SK-N-SH (cell line): ENCODE measurements at regions not wholly inside any gene's neighbourhood (a gene's known extent, or its start where the extent isn't known, plus 50 kb on each side); places are given as distances from the start of the nearest gene placed in this dataset.

Experiments used
- EP300 ChIP-seq, 2 experiments: IDR thresholded peaks; 2 replicates each; pipeline versions ENCODE4 v1.4.0 to v1.6.1; 2012; ENCODE audit warnings: borderline replicate concordance in 1 of 2, low read depth in 1 of 2, low read length in 1 of 2
- FOSL2 ChIP-seq: IDR thresholded peaks from 2 replicates; pipeline ENCODE4 v1.4.0; 2012; ENCODE audit warnings: low read depth, mild to moderate bottlenecking, moderate library complexity, borderline replicate concordance
- GATA2 ChIP-seq: sonication (generic); formaldehyde crosslinking; IDR thresholded peaks from 2 replicates; pipeline ENCODE4 v1.5.0; 2020; ENCODE audit warnings: mild to moderate bottlenecking, missing genetic modification reagents
- JUND ChIP-seq: IDR thresholded peaks from 2 replicates; pipeline ENCODE4 v1.4.0; 2012
- MXI1 ChIP-seq: IDR thresholded peaks from 2 replicates; pipeline ENCODE4 v1.6.1; 2012; ENCODE audit warnings: mild to moderate bottlenecking, low read depth, low read length, improper control_type of control experiment
- POLR2AphosphoS5 ChIP-seq: IDR thresholded peaks from 2 replicates; pipeline ENCODE4 v1.6.1; 2012; ENCODE audit warnings: low read depth, low read length
- SMC3 ChIP-seq: IDR thresholded peaks from 2 replicates; pipeline ENCODE4 v1.6.1; 2012; ENCODE audit warnings: low read depth, low read length, improper control_type of control experiment
- TAF1 ChIP-seq: IDR thresholded peaks from 2 replicates; pipeline ENCODE4 v1.6.1; 2012; ENCODE audit warnings: low read depth, mild to moderate bottlenecking, low read length, moderate library complexity, borderline replicate concordance
- TF ChIP-seq, protein P1 (sequence below): fragments of 200-600 bp; sonication (generic); IDR thresholded peaks from 2 replicates; pipeline ENCODE4 v1.6.1; 2017; ENCODE audit warnings: antibody characterized with exemption, mild to moderate bottlenecking, moderate library complexity
- TF ChIP-seq, protein P2 (sequence below): IDR thresholded peaks from 2 replicates; pipeline ENCODE4; 2012
- TF ChIP-seq, protein P3 (sequence below): IDR thresholded peaks from 2 replicates; pipeline ENCODE4 v1.4.0; 2012; ENCODE audit warnings: low read depth, borderline replicate concordance
- TF ChIP-seq, protein P4 (sequence below): IDR thresholded peaks from 2 replicates; pipeline ENCODE4 v1.4.0; 2012; ENCODE audit warnings: low read depth, borderline replicate concordance
- TF ChIP-seq, protein P5 (sequence below): IDR thresholded peaks from 2 replicates; pipeline ENCODE4 v1.6.1; 2012; ENCODE audit warnings: mild to moderate bottlenecking, low read depth, low read length, moderate library complexity
- TF ChIP-seq, protein P6 (sequence below): IDR thresholded peaks from 2 replicates; pipeline ENCODE4 v1.4.0; 2012; ENCODE audit warnings: low read depth

DNA sequence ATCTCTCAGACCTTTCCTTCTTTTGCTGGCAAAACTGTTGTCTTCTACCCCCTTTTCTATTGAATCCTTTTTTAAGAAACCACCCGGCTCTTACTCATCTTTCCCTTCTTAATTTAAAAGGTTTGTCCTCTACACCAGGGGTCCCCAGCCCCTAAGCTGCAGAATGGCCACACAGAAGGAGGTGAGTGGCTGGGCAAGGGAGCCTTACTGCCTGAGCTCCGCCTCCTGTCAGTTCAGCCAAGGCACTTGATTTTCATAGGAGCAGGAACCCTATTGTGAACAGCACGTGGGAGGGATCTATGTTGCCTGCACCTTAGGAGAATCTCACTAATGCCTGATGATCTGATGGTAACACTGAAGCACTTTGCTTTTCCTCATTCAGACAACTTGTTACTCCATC, 726.3 kb upstream of the INTU start:
- TF ChIP-seq, protein P1, sequence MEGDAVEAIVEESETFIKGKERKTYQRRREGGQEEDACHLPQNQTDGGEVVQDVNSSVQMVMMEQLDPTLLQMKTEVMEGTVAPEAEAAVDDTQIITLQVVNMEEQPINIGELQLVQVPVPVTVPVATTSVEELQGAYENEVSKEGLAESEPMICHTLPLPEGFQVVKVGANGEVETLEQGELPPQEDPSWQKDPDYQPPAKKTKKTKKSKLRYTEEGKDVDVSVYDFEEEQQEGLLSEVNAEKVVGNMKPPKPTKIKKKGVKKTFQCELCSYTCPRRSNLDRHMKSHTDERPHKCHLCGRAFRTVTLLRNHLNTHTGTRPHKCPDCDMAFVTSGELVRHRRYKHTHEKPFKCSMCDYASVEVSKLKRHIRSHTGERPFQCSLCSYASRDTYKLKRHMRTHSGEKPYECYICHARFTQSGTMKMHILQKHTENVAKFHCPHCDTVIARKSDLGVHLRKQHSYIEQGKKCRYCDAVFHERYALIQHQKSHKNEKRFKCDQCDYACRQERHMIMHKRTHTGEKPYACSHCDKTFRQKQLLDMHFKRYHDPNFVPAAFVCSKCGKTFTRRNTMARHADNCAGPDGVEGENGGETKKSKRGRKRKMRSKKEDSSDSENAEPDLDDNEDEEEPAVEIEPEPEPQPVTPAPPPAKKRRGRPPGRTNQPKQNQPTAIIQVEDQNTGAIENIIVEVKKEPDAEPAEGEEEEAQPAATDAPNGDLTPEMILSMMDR: no peak
- TF ChIP-seq JUND (no peak), TAF1 (no peak), POLR2AphosphoS5 (no peak), FOSL2 (no peak), SMC3 (no peak), GATA2 (CRISPR knock-in tag) (no peak), EP300 (IDR thresholded peaks at IDR 0.05; ENCODE audit: borderline replicate concordance in 1 of 2, low read depth in 1 of 2, low read length in 1 of 2) (no peak), MXI1 (no peak)
- TF ChIP-seq, protein P2, sequence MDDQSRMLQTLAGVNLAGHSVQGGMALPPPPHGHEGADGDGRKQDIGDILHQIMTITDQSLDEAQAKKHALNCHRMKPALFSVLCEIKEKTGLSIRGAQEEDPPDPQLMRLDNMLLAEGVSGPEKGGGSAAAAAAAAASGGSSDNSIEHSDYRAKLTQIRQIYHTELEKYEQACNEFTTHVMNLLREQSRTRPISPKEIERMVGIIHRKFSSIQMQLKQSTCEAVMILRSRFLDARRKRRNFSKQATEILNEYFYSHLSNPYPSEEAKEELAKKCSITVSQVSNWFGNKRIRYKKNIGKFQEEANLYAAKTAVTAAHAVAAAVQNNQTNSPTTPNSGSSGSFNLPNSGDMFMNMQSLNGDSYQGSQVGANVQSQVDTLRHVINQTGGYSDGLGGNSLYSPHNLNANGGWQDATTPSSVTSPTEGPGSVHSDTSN: no peak
- TF ChIP-seq, protein P3, sequence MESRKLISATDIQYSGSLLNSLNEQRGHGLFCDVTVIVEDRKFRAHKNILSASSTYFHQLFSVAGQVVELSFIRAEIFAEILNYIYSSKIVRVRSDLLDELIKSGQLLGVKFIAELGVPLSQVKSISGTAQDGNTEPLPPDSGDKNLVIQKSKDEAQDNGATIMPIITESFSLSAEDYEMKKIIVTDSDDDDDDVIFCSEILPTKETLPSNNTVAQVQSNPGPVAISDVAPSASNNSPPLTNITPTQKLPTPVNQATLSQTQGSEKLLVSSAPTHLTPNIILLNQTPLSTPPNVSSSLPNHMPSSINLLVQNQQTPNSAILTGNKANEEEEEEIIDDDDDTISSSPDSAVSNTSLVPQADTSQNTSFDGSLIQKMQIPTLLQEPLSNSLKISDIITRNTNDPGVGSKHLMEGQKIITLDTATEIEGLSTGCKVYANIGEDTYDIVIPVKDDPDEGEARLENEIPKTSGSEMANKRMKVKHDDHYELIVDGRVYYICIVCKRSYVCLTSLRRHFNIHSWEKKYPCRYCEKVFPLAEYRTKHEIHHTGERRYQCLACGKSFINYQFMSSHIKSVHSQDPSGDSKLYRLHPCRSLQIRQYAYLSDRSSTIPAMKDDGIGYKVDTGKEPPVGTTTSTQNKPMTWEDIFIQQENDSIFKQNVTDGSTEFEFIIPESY: no peak
- TF ChIP-seq, protein P4, sequence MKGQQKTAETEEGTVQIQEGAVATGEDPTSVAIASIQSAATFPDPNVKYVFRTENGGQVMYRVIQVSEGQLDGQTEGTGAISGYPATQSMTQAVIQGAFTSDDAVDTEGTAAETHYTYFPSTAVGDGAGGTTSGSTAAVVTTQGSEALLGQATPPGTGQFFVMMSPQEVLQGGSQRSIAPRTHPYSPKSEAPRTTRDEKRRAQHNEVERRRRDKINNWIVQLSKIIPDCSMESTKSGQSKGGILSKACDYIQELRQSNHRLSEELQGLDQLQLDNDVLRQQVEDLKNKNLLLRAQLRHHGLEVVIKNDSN: no peak
- TF ChIP-seq, protein P5, sequence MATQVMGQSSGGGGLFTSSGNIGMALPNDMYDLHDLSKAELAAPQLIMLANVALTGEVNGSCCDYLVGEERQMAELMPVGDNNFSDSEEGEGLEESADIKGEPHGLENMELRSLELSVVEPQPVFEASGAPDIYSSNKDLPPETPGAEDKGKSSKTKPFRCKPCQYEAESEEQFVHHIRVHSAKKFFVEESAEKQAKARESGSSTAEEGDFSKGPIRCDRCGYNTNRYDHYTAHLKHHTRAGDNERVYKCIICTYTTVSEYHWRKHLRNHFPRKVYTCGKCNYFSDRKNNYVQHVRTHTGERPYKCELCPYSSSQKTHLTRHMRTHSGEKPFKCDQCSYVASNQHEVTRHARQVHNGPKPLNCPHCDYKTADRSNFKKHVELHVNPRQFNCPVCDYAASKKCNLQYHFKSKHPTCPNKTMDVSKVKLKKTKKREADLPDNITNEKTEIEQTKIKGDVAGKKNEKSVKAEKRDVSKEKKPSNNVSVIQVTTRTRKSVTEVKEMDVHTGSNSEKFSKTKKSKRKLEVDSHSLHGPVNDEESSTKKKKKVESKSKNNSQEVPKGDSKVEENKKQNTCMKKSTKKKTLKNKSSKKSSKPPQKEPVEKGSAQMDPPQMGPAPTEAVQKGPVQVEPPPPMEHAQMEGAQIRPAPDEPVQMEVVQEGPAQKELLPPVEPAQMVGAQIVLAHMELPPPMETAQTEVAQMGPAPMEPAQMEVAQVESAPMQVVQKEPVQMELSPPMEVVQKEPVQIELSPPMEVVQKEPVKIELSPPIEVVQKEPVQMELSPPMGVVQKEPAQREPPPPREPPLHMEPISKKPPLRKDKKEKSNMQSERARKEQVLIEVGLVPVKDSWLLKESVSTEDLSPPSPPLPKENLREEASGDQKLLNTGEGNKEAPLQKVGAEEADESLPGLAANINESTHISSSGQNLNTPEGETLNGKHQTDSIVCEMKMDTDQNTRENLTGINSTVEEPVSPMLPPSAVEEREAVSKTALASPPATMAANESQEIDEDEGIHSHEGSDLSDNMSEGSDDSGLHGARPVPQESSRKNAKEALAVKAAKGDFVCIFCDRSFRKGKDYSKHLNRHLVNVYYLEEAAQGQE: no peak
- TF ChIP-seq, protein P6, sequence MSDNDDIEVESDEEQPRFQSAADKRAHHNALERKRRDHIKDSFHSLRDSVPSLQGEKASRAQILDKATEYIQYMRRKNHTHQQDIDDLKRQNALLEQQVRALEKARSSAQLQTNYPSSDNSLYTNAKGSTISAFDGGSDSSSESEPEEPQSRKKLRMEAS: no peak
